ENCODE measurements at regions not wholly inside any gene's neighbourhood (a gene's known extent, or its start where the extent isn't known, plus 50 kb on each side); places are given as distances from the start of the nearest gene placed in this dataset.

GRCh38 chr1:106458866-106459265 lies 597.6 kb upstream of the PRMT6 start:
- TF ChIP-seq MXI1 (IDR thresholded peaks at IDR 0.05; ENCODE audit: low read depth, low read length) (no peak), NR2F1 (conservative IDR thresholded peaks at IDR 0.05) (no peak), CTCF (IDR thresholded peaks at IDR 0.05 in 2 of 3, conservative IDR thresholded peaks at IDR 0.05 in 1 of 3; ENCODE audit: control insufficient read depth in 2 of 3, extremely low read depth in 1 of 3, insufficient read depth in 1 of 3, low read depth in 3 of 3, low read length in 3 of 3) (no peak), CEBPB (IDR thresholded peaks at IDR 0.05; ENCODE audit: borderline replicate concordance in 1 of 2, low read depth in 2 of 2, low read length in 2 of 2) (no peak), POLR2AphosphoS5 (IDR thresholded peaks at IDR 0.05; ENCODE audit: low read length) (no peak), E2F4 (IDR thresholded peaks at IDR 0.05; ENCODE audit: low read depth, low read length) (no peak), NFYA (IDR thresholded peaks at IDR 0.05; ENCODE audit: borderline replicate concordance, low read depth, low read length) (no peak)

Measured in GM12878 (cell line).